HG03039 (cell line): ENCODE measurements at regions not wholly inside any gene's neighbourhood (a gene's known extent, or its start where the extent isn't known, plus 50 kb on each side); places are given as distances from the start of the nearest gene placed in this dataset.

Source experiments
- ATAC-seq: cut with Tn5 transposase; IDR thresholded peaks from one replicate; pipeline ENCODE4 v1.9.1; 2021; ENCODE audit warnings: mild to moderate bottlenecking, moderate library complexity; ENCODE audit not compliant: unreplicated experiment

GRCh38 chrX:6783912-6784311, 249.0 kb upstream of the VCX3A start:
- no peak for ATAC-seq

DNA sequence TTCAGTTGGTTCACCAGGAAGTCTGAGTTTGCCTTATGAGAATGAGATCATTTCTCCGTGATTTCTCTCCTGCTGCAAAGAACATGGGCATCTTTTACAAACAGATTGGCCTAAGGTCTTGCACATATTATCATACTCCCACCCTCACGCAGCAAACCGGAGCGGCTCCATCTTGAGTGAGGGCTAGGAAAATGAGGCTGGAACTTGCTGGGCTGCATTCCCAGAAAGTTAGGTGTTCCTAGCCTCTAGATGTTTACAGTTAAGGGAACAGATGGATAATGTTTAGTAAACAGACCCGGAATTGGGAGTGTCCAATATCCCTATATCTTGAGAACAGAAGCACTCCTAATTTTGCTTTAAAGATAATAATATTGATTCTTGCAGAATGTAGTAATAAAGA, 247.9 kb upstream of the VCX3A start:
- no peak for ATAC-seq

DNA sequence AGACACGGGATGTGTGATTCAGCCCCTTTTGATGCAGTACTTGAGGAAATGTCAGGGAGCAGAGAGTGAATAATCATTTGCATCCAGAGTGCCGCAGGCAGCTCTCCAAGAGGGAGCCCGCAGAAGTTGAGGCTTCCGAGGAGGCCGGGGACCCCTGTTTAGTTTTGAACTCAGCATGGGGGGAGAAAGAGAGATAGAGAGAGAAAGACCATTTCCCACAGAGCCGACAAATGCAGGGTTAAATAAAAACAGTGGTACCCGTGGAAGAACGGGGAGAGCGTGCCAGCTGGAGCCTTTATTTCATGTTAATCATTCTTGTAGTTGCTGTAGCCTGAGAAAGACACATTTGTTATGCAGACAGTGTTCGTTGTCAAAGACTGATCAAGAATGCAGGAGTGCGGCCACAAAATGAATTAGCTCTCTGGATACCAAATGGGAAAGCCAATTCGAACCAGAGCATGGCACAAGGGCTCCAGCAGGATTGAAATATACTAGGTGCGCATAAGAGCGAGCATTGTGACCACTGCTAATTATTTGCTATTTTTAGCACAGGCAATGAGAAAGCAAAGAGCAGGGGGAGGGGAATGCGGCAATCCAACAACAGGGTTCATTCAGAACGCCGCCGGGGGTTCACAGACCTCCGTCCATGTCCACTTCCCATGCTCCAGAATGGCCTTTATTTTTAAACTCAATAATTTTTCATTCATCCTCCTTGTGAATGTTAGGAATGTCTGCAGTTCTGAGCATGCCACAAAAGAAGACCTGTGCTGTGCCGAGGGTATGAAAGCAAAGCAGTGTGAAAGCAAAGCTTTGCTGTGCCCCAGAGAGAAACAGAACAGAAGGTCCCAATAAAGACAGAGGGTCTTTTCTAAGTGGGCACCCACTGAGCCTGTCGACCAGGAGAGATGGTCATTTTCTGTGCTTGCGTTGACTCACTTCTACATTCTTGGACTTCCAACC, 243.9 kb upstream of the VCX3A start:
- ATAC-seq: no peak

DNA sequence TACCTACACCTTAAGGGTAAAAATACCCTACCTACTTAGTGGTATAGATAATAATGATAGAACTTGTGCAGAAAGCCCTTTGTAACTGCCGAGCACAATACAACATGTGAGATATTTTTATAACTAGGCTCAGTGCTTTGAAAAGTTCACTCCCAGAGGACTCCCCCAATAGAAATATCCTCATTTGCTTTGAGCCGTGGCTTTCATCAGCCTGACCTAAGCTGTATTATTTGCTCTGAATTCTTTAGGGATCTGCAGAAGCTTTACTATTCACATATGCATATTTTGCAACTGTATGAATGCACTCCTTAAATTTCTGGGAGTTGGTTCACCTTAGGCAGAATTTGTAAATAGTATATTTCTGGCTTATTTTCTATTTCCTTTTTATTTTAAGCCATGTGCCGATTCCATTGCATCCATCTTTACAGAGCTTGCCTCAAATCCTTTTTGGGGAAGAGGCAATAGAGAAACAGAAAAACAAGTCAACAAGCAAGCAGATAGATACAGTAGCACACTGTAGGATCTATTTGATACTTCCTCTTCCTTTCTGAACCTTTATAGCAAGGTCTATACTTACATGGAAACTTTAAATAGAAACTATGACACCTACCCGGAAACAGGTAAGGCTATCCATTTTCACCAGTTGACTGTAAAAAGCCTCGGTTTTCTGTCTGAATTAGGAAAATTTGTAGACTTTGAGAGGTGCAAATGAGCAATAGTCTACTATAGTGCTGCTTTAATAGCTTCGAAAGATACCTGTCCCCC, 242.5 kb upstream of the VCX3A start:
- ATAC-seq: no peak

DNA sequence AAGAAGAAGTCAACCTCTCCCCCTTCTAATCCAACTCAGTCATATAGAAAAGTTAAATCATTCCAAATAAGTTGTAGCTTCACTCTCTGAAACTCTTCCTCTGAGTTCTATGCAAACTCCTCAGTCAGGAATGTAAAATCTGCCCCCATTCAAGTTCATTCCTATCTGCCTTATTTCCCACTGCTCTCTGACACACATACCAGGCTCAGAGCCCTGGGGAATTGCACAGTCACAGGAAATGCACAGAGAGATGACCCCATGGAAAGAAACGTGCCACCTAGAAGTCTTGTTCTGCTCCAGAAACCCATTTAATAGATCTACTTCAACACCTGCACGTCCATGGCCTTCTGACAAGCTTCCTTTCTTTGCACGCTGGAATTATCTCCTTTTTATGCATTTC, 236.0 kb upstream of the VCX3A start:
- no peak for ATAC-seq

- no peak for ATAC-seq
These were observed 234.0 kb upstream of the VCX3A start for GRCh38 chrX:6768881-6769280.

- no peak for ATAC-seq
These were observed 226.3 kb upstream of the VCX3A start for GRCh38 chrX:6761251-6761650.

GRCh38 chrX:6759655-6760375, 224.9 kb upstream of the VCX3A start:
- no peak for ATAC-seq

DNA sequence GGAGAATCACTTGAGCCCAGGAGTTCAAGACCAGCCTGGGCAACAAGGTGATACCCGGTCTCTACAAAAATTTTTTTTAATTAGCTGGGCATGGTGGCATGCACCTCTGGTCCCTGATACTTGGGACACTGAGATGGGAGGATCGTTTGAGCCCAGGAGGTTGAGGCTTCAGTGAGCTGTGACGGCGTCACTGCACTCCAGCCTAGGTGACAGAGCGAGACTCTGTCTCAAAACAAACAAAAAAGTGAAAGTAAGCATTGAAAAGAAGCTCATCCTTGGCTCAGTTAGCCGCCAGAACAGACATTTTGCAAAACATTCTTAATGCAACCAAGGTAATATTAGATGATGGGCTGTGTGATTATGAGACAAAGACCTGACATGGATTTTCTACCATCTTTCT, 223.3 kb upstream of the VCX3A start:
- no peak for ATAC-seq

DNA sequence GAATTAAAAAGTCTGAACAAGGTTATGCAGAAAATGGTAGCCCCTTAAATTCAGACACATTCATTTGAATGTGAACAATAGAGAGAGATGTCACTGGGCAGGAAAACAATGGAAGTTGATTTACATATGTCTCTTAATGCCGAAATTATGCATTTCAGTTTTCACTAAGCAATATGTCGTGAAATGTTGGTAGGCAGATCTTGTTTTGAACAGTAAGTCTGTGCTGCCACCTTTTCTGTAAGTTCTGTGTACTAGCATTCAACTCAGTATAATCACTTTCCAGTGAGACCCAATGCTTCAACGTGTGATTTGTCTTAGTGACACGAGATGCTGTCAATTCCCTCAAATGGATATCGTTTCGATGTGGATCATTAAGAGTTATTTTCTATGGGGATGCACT, 222.7 kb upstream of the VCX3A start:
- ATAC-seq: no peak

DNA sequence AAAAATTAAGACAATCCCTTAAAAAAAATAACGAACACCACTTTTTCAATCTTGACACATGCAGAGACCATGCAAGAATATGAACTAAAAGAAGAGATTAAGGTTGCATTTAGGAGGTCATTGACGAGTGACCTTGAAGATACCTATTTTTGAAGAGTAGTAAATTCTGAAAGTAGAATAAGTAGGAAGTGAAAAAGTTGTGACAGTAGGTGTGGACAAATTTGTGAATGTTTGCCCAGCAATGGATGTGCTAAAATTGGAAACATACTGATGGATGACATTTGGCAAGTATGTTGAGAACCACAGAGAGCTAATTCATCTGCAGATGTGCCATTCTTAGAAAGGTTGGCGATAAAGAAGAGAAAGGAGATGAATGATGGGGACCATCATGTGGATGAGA, 213.7 kb upstream of the VCX3A start:
- no peak for ATAC-seq

DNA sequence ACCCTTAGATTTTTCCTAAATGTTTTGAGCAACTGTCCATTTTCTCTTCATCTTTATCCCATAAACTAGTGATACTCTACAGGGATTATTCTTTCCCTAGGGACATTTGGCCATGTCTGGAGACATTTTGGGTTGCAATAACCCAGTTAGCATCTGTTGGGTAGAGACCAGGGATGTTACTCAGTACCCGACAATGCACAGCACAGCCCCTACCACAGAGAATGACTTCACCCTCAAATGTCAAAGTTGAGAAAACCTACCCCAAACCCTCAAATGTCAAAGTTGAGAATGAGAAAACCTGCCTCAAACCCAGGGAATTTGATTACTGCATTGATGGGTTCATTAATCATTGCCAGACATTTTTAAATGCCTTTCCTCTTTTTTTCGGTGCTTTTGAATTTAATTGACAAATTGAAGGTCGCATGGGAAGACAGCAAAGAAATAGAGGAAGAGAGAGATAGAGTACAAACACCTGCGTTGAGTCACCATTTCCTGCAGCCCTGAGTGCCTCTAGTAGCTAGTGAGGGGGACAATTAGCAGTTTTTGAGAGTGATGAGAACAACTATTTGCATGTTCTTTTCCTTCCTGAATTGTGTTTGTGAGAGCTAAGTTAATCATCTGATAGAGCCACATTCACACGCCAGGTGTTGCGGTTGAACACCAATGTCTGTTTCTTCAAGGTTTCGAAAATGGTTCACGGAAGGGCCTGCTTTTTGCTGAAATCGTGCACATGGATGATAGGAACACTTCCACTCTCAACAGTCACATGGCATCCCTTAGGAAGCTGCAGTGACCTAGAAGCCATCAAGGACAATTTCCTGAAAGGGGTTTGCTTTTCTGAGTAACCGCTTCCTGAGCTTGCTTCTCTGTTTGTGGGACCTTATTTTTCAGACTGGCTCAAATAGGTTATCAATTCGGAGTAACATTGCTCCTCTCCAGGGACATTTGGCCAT, 203.9 kb upstream of the VCX3A start:
- ATAC-seq: peak; percentile 93

DNA sequence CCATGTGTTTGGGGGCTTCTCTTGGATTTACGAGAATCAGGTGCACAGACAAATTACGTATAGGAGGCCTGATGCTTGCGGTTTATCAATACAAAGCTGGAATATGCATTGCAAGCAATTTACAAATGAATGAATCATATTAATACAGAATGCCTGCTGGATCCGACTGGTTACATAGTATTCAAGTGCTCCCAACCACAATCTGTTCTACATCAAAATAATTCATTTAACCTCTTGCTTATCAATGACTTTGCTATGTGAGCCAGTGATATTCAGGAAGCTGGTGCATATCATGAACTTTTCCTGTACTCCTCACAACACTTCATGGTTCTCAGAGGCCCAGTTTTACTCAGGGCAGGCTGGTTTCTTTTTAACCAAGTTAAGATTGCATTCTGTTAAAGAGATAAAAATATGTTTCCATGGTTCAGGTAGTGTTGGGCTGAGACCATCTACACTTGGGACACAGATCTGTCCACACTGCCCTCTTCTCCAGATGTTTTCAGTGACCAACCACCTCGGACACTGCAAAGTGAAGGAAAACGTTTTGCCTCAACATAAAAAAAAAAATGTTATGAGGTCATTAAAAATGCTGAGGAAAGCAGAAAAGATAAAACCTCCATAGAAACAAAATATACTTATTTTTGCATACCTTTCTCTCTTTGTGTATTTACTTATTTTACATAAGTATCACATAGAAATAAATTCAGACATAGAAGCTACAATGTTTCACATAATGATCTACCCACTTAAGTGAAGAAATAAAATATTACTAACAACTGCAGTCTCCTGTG, 200.1 kb upstream of the VCX3A start:
- no peak for ATAC-seq

- ATAC-seq: no peak
These were observed 197.2 kb upstream of the VCX3A start for GRCh38 chrX:6732101-6732500.

DNA sequence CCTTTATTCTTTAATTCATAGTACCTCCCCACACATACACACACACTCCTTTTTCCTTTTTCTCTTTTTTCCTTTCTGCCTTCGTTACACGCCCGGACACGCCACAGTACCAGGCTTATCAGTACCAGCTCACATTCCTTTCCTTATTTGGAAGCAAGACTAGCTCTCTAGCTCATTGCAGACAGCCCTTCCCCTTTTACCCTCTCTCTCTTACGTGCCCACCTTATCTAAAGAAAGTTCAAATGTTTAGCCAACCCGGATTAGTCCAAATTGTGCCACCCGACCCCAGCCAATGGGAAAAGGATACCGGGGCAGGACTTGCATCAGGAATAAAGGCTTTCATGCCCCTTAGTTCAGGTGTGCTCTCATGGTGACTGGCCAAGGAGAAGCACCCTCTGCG, 194.7 kb upstream of the VCX3A start:
- ATAC-seq: no peak

GRCh38 chrX:6718766-6719165, 183.8 kb upstream of the VCX3A start:
- peak; percentile 49 for ATAC-seq

DNA sequence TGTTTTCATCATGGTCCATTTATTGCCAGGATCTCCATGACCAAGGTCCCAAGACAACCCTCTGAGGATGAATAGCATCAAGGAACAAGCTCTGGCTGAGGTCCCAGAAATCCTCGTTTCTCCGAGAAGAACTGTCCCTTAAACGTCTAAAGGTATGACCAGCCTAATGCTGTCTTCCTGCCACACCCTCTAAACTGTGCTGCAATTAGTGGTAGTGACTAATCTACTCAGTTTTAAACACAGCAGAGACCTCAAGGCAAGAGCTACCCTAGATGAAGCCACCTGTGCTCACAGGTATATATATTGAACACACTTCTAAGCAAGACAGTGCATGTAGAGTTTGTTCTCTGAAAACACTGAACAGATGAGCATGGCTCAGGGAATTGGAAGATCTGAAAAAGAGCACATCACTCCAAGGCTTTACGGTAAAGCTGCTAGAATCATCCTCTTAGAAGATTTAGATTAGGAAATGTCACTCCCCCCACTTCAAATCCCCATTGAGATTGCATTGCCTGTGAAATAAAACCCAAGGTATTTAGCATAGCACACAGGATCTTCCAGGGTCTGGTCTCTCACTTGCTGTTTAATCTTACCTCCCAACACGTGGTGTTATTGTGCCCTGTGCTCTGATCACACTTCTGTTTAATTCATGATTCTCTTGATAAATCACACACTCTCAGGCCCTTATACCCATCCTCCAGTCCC, 173.9 kb upstream of the VCX3A start:
- no peak for ATAC-seq

- no peak for ATAC-seq
These were observed 173.1 kb upstream of the VCX3A start for GRCh38 chrX:6708041-6708440.

- ATAC-seq: no peak
These were observed 172.6 kb upstream of the VCX3A start for GRCh38 chrX:6707497-6707896.
